HG03460 (cell line): ENCODE measurements at regions not wholly inside any gene's neighbourhood (a gene's known extent, or its start where the extent isn't known, plus 50 kb on each side); places are given as distances from the start of the nearest gene placed in this dataset.
"Not testable (repeated sequence)": the region's sequence is repeated elsewhere in the genome, so short reads cannot be mapped to it uniquely, and the experiment has no call there.

Source experiments
- ATAC-seq: cut with Tn5 transposase; IDR thresholded peaks from one replicate; pipeline ENCODE4 v1.9.1; 2021; ENCODE audit not compliant: unreplicated experiment

DNA sequence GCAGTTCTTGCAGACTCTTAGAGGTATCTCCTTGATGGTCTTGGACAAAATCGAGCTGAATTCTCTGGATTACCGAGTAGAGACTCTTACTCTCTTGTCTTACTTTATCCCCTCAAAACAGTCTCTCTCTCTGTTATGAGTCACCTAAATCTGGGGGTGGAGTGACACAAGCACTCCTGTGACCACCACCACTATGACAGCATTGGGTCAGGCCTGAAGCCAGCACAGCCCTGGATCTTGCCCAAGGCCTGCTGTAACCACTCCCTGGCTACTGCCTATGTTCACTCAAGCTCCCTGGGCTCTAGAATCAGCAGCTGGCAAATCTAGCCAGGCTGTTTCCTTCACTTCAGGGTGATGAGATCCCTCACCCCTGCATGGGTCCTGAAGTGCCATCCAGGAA, 662.5 kb downstream of the LUZP2 start:
- no peak for ATAC-seq

DNA sequence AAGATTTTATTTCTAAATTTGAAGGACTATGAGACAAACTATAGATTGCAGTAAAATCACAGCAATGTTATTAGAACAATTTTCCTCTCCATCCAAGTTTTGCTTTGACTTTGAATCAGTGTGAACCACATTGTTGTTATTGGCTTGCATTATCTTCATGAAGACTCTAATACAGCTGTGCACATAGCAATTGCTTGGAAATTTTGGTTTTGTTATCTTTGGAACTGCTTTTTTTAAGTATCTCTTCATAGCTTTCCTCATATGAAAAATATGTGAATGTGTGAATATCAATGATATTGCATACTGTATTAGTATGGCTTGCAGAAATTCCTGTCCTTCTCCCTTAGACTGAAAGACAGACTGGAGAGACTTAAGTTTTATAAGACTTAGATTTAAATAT, 666.6 kb downstream of the LUZP2 start:
- ATAC-seq, result no peak

DNA sequence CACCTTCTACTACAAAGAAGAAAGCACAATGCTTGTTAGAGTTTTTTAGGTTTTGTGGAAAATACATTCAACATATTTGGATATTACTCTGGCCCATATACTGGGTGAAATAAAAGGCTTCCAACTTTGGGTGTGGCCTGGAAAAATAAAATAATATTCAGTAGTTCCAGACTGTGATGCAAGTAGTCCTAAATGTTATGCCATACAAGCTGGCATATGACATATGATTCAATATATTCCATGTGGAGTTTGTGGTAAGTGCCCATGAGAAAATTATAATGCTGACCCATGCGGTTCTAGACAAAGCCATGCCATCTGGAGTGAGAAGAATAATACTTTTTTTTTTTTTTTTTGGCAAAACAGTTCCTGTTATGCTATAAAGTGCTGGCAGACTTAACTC, 683.3 kb downstream of the LUZP2 start:
- ATAC-seq, result no peak

DNA sequence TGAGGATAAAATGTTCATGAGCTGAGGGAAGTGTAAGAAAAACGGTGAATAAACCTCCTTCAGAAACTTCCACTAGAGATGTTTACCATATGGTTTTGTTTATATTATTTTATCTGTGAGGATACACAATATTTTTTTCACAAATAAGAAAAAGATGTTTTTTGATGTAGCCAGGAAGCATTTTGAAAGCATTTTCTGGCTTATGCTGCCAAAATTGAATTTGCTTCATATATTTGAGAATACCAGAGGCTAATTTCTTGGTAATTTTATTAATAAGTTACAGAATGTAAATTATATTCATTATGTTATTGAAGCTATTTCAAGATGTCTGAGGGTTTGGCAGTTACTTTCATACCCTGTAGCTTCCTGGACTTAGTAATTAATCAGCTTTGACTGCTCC, 686.6 kb downstream of the LUZP2 start:
- ATAC-seq, result no peak

DNA sequence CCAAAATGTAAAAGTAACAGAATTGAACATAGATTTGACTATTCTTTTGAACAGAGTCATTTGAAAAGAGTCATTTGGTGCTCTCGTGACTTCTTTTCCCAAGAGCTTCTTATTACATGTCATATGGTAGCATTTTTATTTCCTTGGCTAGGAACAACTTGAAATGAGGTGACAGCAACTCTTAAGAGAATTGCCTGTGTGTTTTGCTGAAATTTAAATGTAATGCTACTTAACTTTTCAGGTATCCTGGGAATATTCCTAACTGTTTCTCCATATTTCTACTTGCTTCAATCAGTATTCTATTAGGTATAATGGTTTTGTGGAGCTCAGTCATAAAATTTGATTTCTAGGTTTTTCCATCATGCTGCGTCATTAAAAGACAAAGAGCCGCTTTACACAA, 700.7 kb downstream of the LUZP2 start:
- ATAC-seq, result no peak

DNA sequence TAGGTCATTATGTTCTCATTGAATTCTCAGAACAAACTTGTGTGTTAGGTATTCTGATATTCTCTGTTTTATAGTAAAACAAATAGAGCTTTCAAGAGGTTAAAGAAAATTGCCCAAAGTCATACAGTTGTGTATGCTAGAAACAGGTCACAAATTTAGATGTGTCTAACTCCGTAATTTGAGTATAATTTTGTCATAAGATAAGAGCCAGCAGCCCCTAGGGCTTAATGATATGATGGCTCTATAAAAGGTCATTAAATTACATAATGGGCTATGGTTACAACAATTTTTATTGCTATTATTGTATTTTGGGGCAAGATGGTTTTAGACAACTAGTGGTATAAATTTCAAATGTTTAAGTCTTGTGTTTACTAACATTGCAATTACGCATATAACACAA, 701.9 kb downstream of the LUZP2 start:
- no peak for ATAC-seq

DNA sequence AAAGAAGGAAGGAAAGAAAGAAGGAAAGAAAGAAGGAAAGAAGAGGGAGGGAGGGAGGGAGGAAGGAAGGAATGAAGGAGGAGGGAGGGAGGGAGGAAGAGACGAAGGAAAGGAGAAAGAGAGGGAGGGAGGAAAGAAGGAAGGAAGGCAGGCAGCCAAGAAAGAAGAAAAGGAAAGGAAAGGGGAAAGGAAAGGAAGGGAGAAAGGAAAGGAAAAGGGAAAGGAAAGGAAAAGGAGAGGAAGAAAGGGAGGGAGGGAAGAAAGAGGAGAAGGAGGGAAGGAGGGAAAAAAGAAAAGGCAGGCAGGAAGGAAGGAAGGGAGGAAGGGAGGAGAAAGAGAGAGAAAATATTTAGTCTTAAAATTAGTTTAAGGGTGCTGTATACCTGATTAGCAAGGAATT, 704.1 kb downstream of the LUZP2 start:
- ATAC-seq, result no peak

DNA sequence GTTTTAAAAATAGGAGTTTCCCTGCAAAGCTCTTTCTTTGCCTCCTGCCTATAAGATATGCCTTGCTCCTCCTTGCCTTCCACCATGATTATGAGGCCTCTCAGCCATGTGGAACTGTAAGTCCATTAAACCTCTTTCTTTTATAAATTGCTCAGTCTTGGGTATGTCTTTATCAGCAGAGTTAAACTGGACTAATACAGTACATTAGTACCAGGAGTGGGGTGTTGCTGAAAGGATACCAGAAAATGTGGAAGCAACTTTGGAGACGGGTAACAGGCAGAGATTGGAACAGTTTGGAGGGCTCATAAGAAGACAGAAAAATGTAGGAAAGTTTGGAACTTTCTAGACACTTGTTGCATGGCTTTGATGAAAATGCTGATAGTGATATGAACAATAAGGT, 709.9 kb downstream of the LUZP2 start:
- ATAC-seq, result no peak

DNA sequence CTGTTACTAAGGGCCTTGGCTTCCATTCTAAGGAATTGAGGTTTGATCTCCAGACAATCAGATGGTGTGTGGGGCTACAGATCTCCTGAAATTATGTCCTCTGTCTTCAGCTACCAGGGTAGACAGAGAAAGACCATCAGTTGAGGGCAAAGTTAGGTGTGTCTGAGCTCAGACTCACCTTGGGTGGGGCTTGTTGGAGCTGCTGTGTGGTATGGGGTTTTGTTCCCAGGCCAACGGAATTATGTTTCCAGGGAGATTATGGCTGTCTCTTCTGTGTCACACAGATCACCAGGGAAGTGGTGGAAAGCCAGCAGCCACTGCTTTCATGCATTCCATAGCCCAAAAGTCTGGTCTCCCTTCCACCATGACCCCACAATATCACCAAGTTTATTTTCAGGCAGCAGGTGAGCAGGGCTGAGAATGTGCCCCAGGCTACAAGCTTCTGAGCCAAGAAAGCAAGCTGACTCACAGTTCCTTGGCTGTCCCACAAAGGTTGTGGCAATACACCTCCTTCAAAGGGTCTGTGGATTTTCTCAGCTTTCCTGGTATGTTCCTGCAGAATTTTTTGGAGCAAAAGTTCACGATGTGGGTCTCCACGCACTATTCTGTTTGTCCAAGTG, 714.9 kb downstream of the LUZP2 start:
- ATAC-seq, result no peak

DNA sequence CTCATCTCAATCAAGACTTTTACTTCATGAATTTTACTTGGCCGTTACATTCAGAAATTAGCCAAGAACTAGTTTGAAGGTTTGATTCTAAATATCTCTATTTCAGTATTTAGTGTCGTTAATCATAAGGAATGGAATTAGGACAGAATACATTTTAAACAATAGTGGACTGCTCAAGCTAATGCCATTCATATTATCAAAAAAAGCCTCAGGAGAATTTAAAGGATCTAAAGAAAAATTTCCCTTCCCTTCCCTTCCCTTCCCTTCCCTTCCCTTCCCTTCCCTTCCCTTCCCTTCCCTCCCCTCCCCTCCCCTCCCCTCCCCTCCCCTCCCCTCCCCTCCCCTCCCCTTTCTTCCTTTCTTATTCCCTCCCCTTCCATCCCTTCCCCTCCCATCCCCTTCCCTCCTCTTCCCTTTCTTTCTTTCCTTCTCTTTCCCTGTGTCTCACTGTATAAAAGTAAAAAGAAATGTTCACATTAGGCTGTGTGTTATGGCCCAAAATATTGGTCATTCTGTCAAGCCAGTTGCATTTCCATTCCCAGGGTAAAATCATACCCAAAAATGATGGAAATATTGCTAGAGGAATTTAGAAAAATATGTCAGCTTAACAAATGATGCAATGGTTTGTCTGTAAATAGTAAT, 717.8 kb downstream of the LUZP2 start:
- no peak for ATAC-seq

DNA sequence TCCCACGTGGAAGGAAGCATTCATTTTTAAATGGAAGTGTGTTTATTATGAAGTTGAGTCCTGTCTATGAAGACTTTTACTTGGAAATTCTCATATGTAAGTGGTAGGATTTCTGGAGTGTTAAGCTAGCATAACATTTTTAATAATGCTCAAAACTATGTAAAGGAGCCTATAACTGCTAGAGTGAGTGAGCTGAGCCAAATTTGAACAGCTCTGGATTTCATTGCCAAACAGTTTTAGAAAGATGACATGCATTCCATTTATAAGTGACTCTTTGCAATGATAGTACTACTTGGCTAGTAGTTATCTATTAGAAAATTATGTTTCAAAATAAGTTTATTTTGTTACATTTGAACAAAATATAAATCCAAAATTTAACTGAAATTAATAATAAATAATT, 721.2 kb downstream of the LUZP2 start:
- ATAC-seq, result no peak

DNA sequence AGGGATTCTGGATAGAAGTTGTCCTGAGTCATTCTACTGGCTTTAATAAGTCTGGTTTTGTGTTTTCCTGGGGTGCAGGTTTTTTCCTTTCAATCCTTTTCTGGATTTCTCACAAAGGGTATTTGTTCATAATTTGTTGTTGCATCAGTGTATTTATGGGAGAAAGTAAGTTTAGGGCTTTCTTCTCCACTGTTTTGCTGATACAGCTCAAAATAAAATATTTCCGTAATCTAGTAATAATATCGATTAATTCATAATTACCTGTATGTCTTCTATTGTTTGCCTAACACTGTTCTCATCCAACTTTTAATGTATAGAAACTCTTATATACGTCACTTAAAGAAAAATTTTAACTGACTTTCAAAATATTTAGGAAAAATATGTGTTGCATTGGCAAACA, 728.2 kb downstream of the LUZP2 start:
- no peak for ATAC-seq

DNA sequence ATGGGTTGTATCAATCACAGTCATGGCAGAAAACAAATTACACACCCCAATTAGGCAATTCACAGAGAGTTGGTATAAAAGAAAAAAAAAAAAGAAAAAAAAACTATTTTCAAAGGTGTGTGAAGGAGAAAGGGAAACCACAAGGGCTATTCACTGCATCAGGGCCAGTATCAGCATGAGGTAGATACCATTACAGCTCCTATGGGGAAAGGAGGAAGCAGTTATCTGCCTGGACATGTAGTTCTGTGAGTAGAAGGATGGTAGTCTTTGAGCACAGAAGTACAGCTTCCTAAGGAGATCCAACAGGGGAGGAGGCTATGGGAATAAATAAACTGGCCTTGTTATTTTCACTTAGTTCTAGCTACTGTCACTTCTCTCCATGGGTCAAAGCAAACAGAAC, 746.1 kb downstream of the LUZP2 start:
- no peak for ATAC-seq

DNA sequence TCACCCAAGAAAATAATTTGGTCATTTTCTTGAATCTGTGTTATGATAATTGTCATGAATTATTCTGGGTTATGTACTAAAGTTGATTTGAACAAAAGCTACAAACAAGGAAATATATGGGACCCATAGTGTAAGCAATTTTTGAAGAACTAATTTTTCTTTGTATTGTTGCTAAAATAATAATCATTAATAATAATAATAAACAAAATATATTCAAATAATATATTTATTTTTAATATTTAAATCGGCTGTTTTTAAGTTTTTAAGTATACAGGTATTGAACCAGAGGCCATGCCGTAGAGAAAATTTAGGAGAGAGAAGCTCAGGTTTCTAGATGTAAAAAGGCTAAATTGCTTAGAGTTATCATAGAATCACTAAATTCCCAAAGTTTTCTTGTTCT, 747.3 kb downstream of the LUZP2 start:
- no peak for ATAC-seq

DNA sequence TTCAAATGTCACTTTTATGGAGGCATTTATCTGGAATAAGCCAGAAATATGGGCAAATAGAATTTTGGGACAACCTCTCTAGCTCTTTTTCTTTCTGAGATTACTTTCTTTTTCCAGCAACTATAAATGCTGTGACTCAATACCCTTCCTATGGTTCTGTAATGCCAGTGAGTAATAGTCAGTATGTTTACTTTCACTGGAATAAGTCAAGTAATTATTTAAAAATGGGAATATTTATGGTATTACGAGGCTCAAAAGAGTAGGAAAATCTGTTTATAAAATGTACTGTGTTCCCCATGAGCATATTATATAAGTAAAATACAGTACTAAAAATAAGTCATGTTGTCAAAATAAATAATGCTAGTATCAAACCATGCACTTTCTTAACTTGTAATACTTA, 750.5 kb downstream of the LUZP2 start:
- no peak for ATAC-seq

DNA sequence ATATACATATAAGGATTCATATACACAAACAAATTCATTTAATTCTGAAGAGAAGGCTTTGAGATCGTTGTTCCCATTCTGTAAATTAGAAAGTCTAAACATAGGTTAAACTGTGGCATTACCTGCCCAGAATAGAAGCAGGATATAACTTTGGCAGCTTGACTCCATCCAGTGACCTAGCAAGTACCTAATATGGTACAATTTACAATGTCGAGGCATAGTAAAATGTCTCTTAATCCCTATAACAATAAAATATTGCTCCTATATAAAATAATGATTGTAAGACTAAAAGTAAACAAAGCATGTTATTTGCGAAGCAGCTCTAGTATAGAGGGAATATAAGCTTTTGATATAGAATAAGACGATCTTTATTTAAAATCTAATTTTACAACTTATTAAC, 756.0 kb downstream of the LUZP2 start:
- no peak for ATAC-seq

DNA sequence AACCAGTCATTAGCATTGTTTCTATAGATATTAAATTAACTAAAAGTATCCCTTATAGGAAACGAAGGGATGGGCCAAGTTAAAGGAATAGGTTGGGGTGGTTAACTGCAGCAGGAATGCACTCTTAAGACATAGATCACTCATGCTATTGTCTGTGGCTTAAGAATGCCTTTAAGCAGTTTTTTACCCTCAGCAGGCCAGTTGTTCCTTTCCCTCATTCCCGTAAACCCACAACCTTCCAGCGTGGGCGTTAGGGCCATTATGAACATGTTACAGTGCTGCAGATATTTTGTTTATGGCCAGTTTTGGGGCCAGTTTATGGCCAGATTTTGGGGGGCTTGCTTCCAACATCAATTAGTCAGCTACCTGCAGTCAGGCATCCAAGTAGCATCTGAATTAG, 767.0 kb downstream of the LUZP2 start:
- ATAC-seq, result not testable (repeated sequence)

DNA sequence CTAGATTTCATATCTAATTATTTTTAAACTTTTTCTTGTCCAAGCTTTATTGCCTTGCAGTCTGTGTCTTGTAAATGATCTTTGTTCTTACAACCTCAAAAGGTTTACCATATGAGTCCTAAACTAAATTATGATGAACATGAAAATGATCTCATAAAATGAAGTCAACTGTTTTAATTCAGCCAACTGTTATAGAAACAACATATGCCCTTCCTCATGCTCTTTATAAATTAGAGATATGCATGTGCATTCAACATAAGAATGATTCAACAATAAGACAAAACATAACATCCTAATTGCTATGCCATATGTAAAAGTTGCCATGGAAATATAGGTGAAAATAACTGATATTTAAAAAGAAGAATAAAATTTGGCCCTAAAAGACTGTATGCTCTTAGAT, 774.4 kb downstream of the LUZP2 start:
- ATAC-seq, result no peak

DNA sequence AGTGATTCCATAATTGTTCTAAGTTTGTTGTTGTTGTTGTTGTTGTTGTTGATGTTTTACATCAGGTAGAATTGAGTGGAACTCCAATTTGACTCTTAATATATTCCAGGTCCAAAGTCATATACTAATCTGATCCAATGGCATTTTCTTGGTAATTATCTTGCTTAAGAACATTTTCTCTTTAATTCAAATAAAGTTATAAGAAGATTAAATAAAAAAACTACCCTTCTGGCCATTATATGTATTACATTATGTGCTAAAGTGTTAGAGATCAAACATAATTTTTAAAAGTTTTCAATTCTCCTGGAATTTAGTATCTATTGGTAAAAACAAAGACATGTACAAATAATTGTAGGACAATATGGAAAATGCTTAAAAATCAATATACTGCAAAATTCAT, 775.4 kb downstream of the LUZP2 start:
- ATAC-seq, result no peak

DNA sequence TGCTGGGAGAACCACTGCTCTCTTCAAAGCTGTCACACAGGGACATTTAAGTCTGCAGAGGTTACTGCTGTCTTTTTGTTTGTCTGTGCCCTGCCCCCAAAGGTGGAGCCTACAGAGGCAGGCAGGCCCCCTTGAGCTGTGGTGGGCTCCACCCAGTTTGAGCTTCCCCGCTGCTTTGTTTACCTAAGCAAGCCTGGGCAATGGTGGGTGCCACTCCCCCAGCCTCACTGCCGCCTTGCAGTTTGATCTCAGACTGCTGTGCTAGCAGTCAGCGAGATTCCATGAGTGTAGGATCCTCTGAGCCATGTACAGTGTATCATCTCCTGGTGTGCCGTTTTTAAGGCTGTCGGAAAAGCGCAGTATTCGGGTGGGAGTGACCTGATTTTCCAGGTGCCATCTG, 784.0 kb downstream of the LUZP2 start:
- not testable (repeated sequence) for ATAC-seq

DNA sequence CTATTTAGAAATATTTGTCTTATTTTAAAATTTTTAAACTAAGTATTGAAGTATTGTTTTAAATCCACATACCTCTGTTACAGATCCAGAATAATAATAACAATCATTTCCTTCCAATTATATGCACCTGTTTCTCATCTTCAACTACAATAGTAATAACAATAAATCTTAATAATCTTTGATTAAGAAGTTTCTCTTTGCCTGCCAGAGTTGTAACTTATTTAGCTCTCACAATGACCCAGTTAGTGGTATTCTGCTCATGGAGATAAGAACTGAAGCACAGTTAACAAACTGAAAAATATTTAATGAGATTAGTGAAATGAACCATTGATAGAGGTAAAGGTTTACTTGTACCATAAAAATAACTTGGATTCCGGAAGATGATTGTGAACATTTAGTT, 796.3 kb downstream of the LUZP2 start:
- ATAC-seq, result no peak

DNA sequence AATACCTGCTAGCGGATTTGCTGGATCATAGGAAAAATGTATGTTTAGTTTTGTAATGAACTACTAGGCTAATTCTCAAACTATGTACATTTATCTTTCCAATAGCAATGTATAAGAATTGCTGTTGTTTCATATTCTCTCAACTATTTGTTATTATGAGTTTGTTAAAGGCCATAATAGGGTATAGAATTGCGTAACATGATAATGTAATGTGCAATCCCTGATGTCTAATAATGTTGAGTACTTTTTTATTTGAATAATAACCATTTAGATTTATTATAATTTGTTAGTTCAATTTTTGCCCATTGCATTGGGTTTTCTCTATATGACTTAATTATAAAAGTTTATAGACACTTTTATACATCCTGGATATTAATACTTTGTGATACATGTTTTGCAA, 801.6 kb downstream of the LUZP2 start:
- ATAC-seq, result no peak

DNA sequence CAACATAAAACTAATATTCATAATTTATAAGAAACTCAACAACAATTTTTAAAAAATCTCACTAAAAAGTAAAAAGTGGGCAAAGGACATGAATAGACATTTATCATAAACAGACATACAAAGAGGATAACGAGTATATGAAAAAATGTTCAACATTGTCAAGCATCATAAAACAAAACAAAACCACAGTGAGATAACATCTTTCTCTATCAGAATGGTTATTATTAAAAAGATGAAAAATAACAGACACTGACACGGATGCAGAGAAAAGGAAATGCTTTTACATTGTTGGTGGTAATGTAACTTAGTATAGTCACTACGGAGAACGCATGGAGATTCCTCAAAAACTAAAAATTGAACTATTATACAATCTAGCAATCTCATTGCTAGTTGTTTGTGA, 813.0 kb downstream of the LUZP2 start:
- ATAC-seq, result no peak
